IPS DF 4.7 (cell line): ENCODE measurements at regions not wholly inside any gene's neighbourhood (a gene's known extent, or its start where the extent isn't known, plus 50 kb on each side); places are given as distances from the start of the nearest gene placed in this dataset.
"Not testable (repeated sequence)": the region's sequence is repeated elsewhere in the genome, so short reads cannot be mapped to it uniquely, and the experiment has no call there.

Source experiments
- DNase-seq: peaks from one replicate; pipeline ENCODE4 v3.0.0-alpha.2; 2013; ENCODE audit warnings: low spot score; ENCODE audit errors: extremely low read depth

DNA sequence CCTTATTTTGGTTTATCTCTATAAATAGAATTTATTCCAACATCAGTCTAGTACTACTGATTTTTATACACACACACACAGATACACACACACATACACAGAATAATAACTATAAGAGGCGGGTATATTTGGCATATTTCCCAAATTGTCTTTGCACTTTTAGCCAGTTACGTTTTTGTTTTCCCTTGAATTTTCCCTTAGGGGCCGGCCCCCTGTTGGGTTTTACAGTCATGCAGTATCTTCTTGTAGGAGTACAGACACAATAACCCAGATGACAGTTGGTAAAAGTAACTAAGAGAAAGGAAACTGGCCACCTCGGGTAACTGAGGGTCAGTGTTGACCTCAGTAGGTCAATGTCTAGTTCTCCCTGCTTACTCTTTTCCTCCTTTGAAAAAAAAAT, 50.9 kb downstream of the DISP1 start:
- DNase-seq, result no peak

- DNase-seq, result no peak
These were observed 52.5 kb downstream of the DISP1 start for GRCh38 chr1:222867316-222867715.

DNA sequence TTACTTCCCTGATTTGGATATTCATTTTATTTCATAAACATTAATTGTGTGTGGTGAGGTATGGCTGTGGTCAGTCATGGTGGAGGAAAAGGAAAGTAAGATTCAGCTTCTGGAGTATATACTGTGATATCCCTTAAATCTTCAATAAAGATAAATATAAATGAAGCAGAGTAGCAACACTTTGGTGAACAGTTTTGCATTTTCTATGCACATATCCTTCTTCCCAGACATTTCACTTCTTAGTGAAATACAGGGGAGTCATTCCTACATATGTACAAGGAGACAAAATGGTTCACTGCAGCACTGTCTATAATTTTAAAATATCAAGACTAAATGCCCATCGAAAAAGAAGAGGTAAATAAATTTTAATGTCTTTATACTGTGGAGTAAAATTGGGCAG, 61.3 kb downstream of the DISP1 start:
- DNase-seq, result no peak

DNA sequence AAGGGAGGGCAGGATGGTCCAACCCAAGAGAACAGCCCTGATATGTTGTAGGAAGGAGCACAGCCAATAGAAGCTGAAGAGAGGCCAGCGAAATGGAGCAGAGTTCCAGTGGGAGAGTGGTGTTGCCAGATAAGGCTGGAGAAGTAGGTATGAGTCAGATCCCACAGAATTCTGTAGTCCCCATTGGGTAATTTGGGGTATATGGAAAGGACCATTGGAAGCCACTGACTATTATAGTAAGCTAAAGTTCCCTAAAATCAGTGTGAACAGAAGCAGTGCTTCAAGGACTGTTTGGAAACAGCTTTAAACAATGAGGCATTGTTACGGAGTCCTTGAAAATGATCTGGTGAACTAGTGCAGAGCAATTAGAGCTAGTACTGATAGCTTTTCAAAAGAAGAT, 63.0 kb downstream of the DISP1 start:
- no peak for DNase-seq

DNA sequence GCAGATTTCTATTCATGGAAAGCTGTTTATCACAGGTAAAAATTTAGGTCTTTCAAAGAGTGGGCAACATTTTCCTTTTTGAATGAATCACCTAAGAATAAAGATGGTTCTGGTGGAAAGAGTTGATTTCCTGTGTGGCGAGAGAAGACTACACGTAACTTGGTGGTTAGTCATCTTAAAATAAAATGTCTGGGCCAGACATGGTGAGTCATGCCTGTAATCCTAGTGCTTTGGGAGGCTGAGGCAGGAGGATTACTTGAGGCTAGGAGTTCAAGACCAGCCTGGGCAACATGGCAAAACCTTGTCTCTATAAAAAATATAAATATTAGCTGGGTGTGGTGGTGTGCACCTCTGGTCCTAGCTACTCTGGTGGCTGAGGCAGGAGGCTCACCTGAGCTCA, 65.7 kb downstream of the DISP1 start:
- DNase-seq, result no peak

DNA sequence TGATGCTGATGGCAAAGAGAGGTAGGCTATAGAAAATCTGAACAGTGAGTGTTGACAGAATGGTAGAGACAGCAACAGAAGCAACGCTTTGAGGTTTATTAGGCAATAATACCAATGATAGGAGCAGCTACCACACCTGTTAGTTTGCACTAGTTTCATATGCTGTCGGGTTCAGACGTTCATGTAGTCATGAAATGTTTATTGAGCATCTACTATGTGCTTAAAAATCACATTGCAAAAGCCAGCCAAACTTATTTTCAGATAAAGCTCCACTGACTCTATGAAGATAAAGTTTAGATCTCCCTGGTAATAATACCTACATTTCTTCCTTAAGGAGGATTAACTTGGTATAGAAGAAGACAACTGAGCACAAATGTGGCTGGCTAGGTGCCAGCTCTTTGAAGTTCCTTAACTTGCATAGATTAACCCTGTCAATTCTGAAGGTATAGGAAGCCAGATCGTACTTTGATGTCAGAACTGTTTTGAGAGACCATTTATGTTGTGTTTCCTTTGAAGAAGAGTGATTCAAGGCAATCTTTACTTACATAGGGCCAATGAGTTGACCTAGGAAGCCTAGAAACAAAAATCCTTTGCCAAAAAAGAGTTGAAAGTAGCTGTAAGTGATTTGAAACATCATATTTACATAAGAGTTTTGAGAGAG, 71.5 kb downstream of the DISP1 start:
- DNase-seq, result no peak

DNA sequence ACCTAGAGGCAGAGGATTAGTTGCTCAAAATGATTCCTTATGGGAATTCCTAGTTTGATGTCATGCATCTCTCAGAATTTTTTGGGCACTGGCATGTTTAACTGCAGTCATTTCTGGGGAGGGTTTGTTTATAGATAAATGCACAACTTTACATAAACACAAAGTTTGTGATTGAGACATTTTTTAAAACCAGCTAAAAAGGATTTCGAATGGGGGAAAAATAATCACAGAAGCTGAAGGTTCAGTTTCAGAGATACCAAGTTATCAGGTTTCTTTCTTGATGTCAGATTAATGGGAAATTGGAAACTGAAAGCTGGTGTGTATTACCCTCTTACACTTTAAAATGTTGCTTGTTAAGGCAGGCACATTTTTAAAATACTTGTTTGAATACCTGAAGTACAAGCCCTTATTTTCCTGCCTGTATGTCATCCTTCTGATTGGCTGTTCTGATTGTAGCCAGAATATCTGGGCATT, 72.1 kb downstream of the DISP1 start:
- no peak for DNase-seq

GRCh38 chr1:222889440-222889839, 74.6 kb downstream of the DISP1 start:
- no peak for DNase-seq

GRCh38 chr1:222890716-222891115, 75.9 kb downstream of the DISP1 start:
- DNase-seq, result no peak

- DNase-seq, result no peak
These were observed 76.7 kb downstream of the DISP1 start for GRCh38 chr1:222891578-222891977.

DNA sequence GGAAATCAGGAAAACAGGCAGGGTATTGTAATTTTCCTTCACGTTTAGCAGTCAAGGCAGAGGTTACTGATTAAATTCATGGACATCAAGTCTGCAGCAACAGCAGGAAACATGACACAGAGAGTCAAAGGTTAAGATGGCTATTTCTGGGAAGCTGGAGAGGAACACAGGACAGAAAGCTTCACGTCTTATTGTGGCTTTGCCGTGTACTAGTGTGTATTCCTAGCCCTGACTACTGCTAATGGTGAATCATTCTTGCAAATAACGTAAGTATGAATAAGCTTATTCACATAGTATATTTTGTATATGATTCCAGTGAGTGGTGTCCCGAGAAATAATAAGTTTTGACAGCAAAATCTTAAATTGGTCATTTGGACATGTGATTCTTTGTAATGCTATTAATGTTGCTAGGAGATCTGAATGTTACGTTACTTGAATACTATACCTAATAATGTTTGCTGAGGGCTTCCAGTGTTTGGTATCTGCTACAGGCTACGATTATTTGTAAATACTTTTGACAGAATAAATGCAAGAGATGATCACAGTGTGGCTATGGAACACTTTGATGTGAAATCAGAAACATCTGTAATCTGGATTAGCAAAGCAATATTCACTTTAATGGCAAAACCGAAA, 77.4 kb downstream of the DISP1 start:
- DNase-seq, result no peak

DNA sequence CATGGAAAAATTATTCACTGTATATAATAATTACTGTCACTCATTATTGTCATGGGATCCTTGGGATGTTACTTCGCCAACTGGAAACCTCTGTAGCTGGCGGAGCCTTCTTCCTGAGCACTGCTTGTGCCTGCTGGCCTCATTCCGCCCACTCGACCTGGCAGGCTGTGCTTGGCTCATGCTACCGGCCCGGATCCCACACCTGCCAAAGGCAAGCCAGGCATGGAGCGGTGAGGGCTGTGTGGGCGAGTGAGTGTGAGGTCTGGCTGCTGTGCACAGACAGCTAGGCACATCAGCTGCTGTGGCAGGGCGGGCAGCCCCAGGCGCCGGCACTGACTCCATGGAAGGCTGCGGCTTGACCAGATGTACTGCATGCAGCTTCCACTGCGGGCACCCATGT, 78.4 kb downstream of the DISP1 start:
- no peak for DNase-seq

- no peak for DNase-seq
These were observed 79.5 kb downstream of the DISP1 start for GRCh38 chr1:222894331-222894730.

GRCh38 chr1:222896630-222897526, 82.0 kb downstream of the DISP1 start:
- no peak for DNase-seq

- no peak for DNase-seq
These were observed 82.8 kb downstream of the DISP1 start for GRCh38 chr1:222897527-222898190.

- DNase-seq, result no peak
These were observed 83.3 kb downstream of the DISP1 start for GRCh38 chr1:222898191-222898527.

DNA sequence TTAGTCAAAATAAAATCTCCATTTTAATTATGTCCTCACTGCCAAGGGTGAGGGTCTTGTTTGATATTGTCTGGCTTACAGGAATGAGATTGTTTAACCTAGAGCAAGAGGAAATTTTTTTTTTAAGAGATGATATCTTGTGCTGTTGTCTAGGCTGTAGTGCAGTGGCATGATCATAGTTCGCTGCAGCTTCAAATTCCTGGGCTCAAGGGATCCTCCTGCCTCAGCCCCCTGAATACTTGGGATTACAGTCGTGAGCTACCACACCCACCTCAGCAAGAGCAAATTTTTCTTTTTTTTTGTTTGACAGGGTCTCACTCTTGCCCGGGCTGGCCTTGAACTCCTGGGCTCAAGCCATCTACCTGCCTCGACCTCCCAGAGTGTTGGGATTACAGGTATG, 84.6 kb downstream of the DISP1 start:
- DNase-seq, result no peak

GRCh38 chr1:222904451-222904850, 89.6 kb downstream of the DISP1 start:
- DNase-seq, result no peak

- no peak for DNase-seq
These were observed 90.3 kb downstream of the DISP1 start for GRCh38 chr1:222905151-222905550.

GRCh38 chr1:222906271-222906739, 91.5 kb downstream of the DISP1 start:
- DNase-seq, result not testable (repeated sequence)

DNA sequence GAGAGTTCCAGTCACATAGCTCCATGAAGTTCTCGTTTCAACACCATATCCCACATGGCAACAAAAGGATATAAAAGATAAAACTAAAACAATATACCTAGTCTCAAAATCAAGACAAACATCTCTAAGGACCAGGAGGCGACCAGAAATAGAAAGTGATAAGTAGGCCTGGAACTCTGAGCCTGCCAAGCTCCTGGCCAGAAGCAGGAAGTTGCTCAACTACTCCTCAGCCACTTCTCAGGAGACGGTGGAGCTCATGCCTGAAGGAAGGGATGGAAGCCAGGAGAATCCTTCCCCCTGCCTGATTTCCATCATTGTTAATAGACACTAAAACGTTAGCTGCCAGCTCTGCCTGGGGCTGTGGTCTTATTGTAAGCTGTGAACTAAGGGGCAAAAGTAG, 94.7 kb downstream of the DISP1 start:
- DNase-seq, result no peak

GRCh38 chr1:222910699-222911098, 95.9 kb downstream of the DISP1 start:
- no peak for DNase-seq
